Coronary artery (tissue), 2 donors: ENCODE measurements at regions not wholly inside any gene's neighbourhood (a gene's known extent, or its start where the extent isn't known, plus 50 kb on each side); places are given as distances from the start of the nearest gene placed in this dataset.
"Not testable (repeated sequence)": the region's sequence is repeated elsewhere in the genome, so short reads cannot be mapped to it uniquely, and the experiment has no call there.

ENCODE experiments used
- DNase-seq: peaks from one replicate; pipeline ENCODE4 v3.0.0-alpha.2; 2017; ENCODE audit warnings: low spot score
- H3K27ac ChIP-seq, 2 donors: fragments of 200-600 bp; sonication (generic); one replicate each; pipeline ENCODE4 v1.5.1; 2016 to 2019
- H3K4me3 ChIP-seq: fragments of 200-600 bp; sonication (generic); 2 replicates; pipeline ENCODE4 v1.5.1; 2016; ENCODE audit warnings: mild to moderate bottlenecking, moderate library complexity
- CTCF ChIP-seq: fragments of 200-600 bp; sonication (generic); IDR thresholded peaks from one replicate; pipeline ENCODE4 v1.5.1; 2019; ENCODE audit warnings: antibody characterized with exemption

- peak; percentile 57 for TF ChIP-seq CTCF
- Histone ChIP-seq H3K4me3 (peak overlapping the region; percentile 30), H3K27ac (no peak overlapping the region)
- no peak for DNase-seq
Measured at GRCh38 chr10:5283305-5284158, 81.2 kb upstream of the UCN3 start.

- no peak overlapping the region for H3K4me3 ChIP-seq
- no peak for TF ChIP-seq CTCF
- H3K27ac ChIP-seq: no peak overlapping the region
- DNase-seq: no peak
Measured at GRCh38 chr10:5284311-5285057, 80.3 kb upstream of the UCN3 start.

- TF ChIP-seq CTCF: no peak
- no peak overlapping the region for H3K4me3 ChIP-seq
- H3K27ac ChIP-seq: no peak overlapping the region
- DNase-seq: no peak
Measured at GRCh38 chr10:5285186-5285585, 79.6 kb upstream of the UCN3 start.

- Histone ChIP-seq H3K27ac (no peak overlapping the region), H3K4me3 (no peak overlapping the region)
- no peak for TF ChIP-seq CTCF
- no peak for DNase-seq
Measured at GRCh38 chr10:5288359-5288758, 76.4 kb upstream of the UCN3 start.

- not testable (repeated sequence) for H3K4me3 ChIP-seq, DNase-seq
Measured at GRCh38 chr10:5289228-5289627, 75.5 kb upstream of the UCN3 start.

GRCh38 chr10:5291501-5292195 is 73.1 kb upstream of the UCN3 start:
- H3K27ac ChIP-seq: peak overlapping the region; percentile 50 to 72
- no peak overlapping the region for H3K4me3 ChIP-seq
- no peak for DNase-seq
- TF ChIP-seq CTCF: no peak

More at GRCh38 chr10:5289228-5289627, 75.5 kb upstream of the UCN3 start:
- H3K27ac ChIP-seq: not testable (repeated sequence)

GRCh38 chr10:5292196-5292735 is 72.5 kb upstream of the UCN3 start:
- peak overlapping the region; percentile 50 to 72 for H3K27ac ChIP-seq
- TF ChIP-seq CTCF: no peak
- H3K4me3 ChIP-seq: no peak overlapping the region
- no peak for DNase-seq

- not testable (repeated sequence) for DNase-seq, H3K4me3 ChIP-seq, H3K27ac ChIP-seq
Measured at GRCh38 chr10:5292970-5293369, 71.8 kb upstream of the UCN3 start.
